ENCODE measurements at regions not wholly inside any gene's neighbourhood (a gene's known extent, or its start where the extent isn't known, plus 50 kb on each side); places are given as distances from the start of the nearest gene placed in this dataset.

DNA sequence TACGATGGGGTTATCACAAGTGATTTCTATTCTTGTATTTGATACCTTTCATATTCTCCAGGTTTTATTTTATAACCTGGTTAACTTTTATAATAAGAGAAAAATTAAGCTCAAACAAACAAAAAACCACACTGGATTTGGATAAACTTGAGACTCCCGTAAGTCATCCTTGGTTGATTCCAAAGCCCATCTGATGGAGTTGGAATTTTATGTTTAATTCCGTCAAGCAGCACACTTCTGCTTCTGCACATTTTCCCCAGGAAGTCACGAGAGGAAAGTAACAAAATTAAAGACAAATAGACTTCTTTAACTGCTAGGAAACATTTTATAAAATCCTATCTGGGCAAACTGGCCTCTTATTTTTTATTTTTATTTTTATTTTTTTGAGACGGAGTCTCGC lies 207.9 kb downstream of the NXNL2 start:
- Mint-ChIP-seq H3K27ac (no peak overlapping the region), H3K4me1 (no peaks in the 10 kb centered on the region), H3K9me3 (peaks cover 0 to 3% (median 0%) of the 10 kb centered on the region in 7 donors), H3K4me3 (no peak overlapping the region), H3K36me3 (no peaks in the 10 kb centered on the region), H3K27me3 (ENCODE audit: low read depth in 3 of 3) (peaks cover 10 to 27% (median 25%) of the 10 kb centered on the region in 3 donors)
- Histone ChIP-seq H2AFZ (ENCODE audit: insufficient read depth, low read depth, low read length, poor library complexity, severe bottlenecking) (no peak overlapping the region), H3K9me3 (replicated peaks in 1 of 2; ENCODE audit: control insufficient read depth in 1 of 2, insufficient read depth in 1 of 2, low read length in 2 of 2) (no peaks in the 10 kb centered on the region), H3K79me2 (ENCODE audit: insufficient read depth, low read length) (no peaks in the 10 kb centered on the region), H3K27ac (ENCODE audit: low read depth in 1 of 2, low read length in 2 of 2) (no peak overlapping the region), H3K9ac (ENCODE audit: insufficient read depth, low read length, poor library complexity, severe bottlenecking) (no peak overlapping the region), H3K4me3 (replicated peaks in 1 of 3; ENCODE audit: low read depth in 2 of 3, low read length in 3 of 3) (no peak overlapping the region), H3K27me3 (ENCODE audit: control insufficient read depth in 2 of 2, insufficient read depth in 2 of 2, low read length in 2 of 2) (peaks cover 3 to 10% of the 10 kb centered on the region in 2 donors), H3K4me2 (replicated peaks; ENCODE audit: extremely low read depth, low read length, poor library complexity, severe bottlenecking) (no peak overlapping the region), H3K4me1 (ENCODE audit: control insufficient read depth in 1 of 2, insufficient read depth in 2 of 2, low read length in 2 of 2) (no peaks in the 10 kb centered on the region), H4K20me1 (ENCODE audit: insufficient read depth, low read length) (no peaks in the 10 kb centered on the region), H3K36me3 (replicated peaks in 1 of 2; ENCODE audit: control insufficient read depth in 1 of 2, insufficient read depth in 2 of 2, low read length in 2 of 2) (no peaks in the 10 kb centered on the region)
- intact Hi-C loops (cut with micrococcal nuclease) = no loop called here
- DNase-seq = no peak
- no CpG with 5 or more reads among the region's 6 CpGs for WGBS (ENCODE audit: insufficient coverage)
- TF ChIP-seq, protein P1, sequence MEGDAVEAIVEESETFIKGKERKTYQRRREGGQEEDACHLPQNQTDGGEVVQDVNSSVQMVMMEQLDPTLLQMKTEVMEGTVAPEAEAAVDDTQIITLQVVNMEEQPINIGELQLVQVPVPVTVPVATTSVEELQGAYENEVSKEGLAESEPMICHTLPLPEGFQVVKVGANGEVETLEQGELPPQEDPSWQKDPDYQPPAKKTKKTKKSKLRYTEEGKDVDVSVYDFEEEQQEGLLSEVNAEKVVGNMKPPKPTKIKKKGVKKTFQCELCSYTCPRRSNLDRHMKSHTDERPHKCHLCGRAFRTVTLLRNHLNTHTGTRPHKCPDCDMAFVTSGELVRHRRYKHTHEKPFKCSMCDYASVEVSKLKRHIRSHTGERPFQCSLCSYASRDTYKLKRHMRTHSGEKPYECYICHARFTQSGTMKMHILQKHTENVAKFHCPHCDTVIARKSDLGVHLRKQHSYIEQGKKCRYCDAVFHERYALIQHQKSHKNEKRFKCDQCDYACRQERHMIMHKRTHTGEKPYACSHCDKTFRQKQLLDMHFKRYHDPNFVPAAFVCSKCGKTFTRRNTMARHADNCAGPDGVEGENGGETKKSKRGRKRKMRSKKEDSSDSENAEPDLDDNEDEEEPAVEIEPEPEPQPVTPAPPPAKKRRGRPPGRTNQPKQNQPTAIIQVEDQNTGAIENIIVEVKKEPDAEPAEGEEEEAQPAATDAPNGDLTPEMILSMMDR (IDR thresholded peaks at IDR 0.05) = no peak

GRCh38 chr9:88745276-88746001 lies 210.5 kb downstream of the NXNL2 start:
- no peak for DNase-seq
- Histone ChIP-seq H3K4me3 (replicated peaks in 1 of 3; ENCODE audit: low read depth in 2 of 3, low read length in 3 of 3) (no peak overlapping the region), H3K4me1 (ENCODE audit: control insufficient read depth in 1 of 2, insufficient read depth in 2 of 2, low read length in 2 of 2) (no peaks in the 10 kb centered on the region), H3K36me3 (replicated peaks in 1 of 2; ENCODE audit: control insufficient read depth in 1 of 2, insufficient read depth in 2 of 2, low read length in 2 of 2) (no peaks in the 10 kb centered on the region), H3K4me2 (replicated peaks; ENCODE audit: extremely low read depth, low read length, poor library complexity, severe bottlenecking) (no peak overlapping the region), H3K27me3 (ENCODE audit: control insufficient read depth in 2 of 2, insufficient read depth in 2 of 2, low read length in 2 of 2) (no peaks in the 10 kb centered on the region), H3K79me2 (ENCODE audit: insufficient read depth, low read length) (no peaks in the 10 kb centered on the region), H2AFZ (ENCODE audit: insufficient read depth, low read depth, low read length, poor library complexity, severe bottlenecking) (no peak overlapping the region), H3K9me3 (replicated peaks in 1 of 2; ENCODE audit: control insufficient read depth in 1 of 2, insufficient read depth in 1 of 2, low read length in 2 of 2) (no peaks in the 10 kb centered on the region), H3K9ac (ENCODE audit: insufficient read depth, low read length, poor library complexity, severe bottlenecking) (no peak overlapping the region), H4K20me1 (ENCODE audit: insufficient read depth, low read length) (no peaks in the 10 kb centered on the region), H3K27ac (ENCODE audit: low read depth in 1 of 2, low read length in 2 of 2) (no peak overlapping the region)
- H3K27me3 Mint-ChIP-seq (ENCODE audit: low read depth in 3 of 3) = peaks cover 5 to 19% (median 13%) of the 10 kb centered on the region in 3 donors
- intact Hi-C loops (cut with micrococcal nuclease) = no loop called here
- WGBS (ENCODE audit: insufficient coverage) = 90% methylated on average over 1 of the region's 2 CpGs
- no peak overlapping the region for H3K4me3 Mint-ChIP-seq
- no peaks in the 10 kb centered on the region for H3K36me3 Mint-ChIP-seq
- peaks cover 0 to 3% (median 0%) of the 10 kb centered on the region in 7 donors for H3K9me3 Mint-ChIP-seq
- TF ChIP-seq, protein P1 (IDR thresholded peaks at IDR 0.05) = no peak
- no peak overlapping the region for H3K27ac Mint-ChIP-seq
- H3K4me1 Mint-ChIP-seq = no peaks in the 10 kb centered on the region

Measured in CD14-positive monocyte (primary cell).